Endothelial cell of umbilical vein (primary cell): ENCODE measurements at regions not wholly inside any gene's neighbourhood (a gene's known extent, or its start where the extent isn't known, plus 50 kb on each side); places are given as distances from the start of the nearest gene placed in this dataset.

ENCODE experiments used
- BruUV-seq: library from RNA; stranded (reverse); fragments of 400-500 nt; replicated peaks from 2 replicates; lab custom pipeline; 2021; lab: Mats Ljungman, UMichigan
- CTCF ChIA-PET: fragments of 300-600, 350-600 bp; sonication (Branson Sonifier 250); formaldehyde crosslinking; loops from one replicate; lab custom pipeline; 2021; ENCODE audit warnings: antibody characterized with exemption, inconsistent platforms; lab: Charles Lee
- POLR2A ChIA-PET: fragments of 300-600, 350-600 bp; sonication (Branson Sonifier 250); formaldehyde crosslinking; loops from one replicate; lab custom pipeline; 2021; ENCODE audit warnings: antibody characterized with exemption, inconsistent platforms; lab: Charles Lee
- DNase-seq: peaks from one replicate; pipeline ENCODE4 v3.0.0-alpha.2; 2011; ENCODE audit warnings: low read depth, low spot score
- FAIRE-seq: peaks from 2 replicates; lab custom pipeline; 2011; peaks lifted over from hg19 to GRCh38; lab: Jason Lieb, UNC
- H2AFZ ChIP-seq: 2 replicates; pipeline ENCODE4 v1.6.0; 2012; ENCODE audit warnings: low read depth, low read length, control low read depth, inconsistent platforms
- H3K27ac ChIP-seq: 2 replicates; pipeline ENCODE4 v1.5.1; 2011; ENCODE audit warnings: low read depth, mild to moderate bottlenecking, control low read depth, low read length, moderate library complexity; ENCODE audit not compliant: insufficient read depth
- H3K27me3 ChIP-seq, 2 experiments: 2 replicates each; pipeline versions ENCODE4 v1.6.0 to v1.6.1; 2011; ENCODE audit warnings: low read length in 2 of 2, mixed read lengths in 1 of 2; ENCODE audit not compliant: control insufficient read depth in 2 of 2, insufficient read depth in 2 of 2
- H3K36me3 ChIP-seq, 2 experiments: 2 replicates in 1 of 2; 3 replicates in 1 of 2; pipeline ENCODE4 v1.5.1; 2011; ENCODE audit warnings: low read length in 2 of 2, mild to moderate bottlenecking in 1 of 2, moderate library complexity in 1 of 2; ENCODE audit not compliant: control insufficient read depth in 2 of 2, insufficient read depth in 2 of 2; ENCODE audit errors: extremely low read depth in 1 of 2
- H3K4me1 ChIP-seq: 3 replicates; pipeline ENCODE4 v1.5.1; 2011; ENCODE audit warnings: mild to moderate bottlenecking, low read length; ENCODE audit not compliant: control insufficient read depth, insufficient read depth; ENCODE audit errors: extremely low read depth
- H3K4me2 ChIP-seq: 2 replicates; pipeline ENCODE4 v1.6.1; 2011; ENCODE audit warnings: low read length, control low read depth, mixed read lengths; ENCODE audit not compliant: insufficient read depth
- H3K4me3 ChIP-seq, 3 experiments: fragments of 200-600 bp in 1 of 3; sonication (generic), shearing (Covaris generic) in 1 of 3; replicated peaks in 1 of 3; 2 replicates each; pipeline ENCODE4 v1.5.1; 2011 to 2016; ENCODE audit warnings: control low read depth in 3 of 3, low read length in 3 of 3, mild to moderate bottlenecking in 2 of 3, inconsistent platforms in 1 of 3, low read depth in 1 of 3, moderate library complexity in 1 of 3; ENCODE audit not compliant: insufficient read depth in 1 of 3
- H3K79me2 ChIP-seq: 2 replicates; pipeline ENCODE4 v1.6.0; 2012; ENCODE audit warnings: low read length, inconsistent platforms; ENCODE audit not compliant: control insufficient read depth, insufficient read depth
- H3K9ac ChIP-seq: replicated peaks from 2 replicates; pipeline ENCODE3; 2011; ENCODE audit warnings: low read length, control low read depth; ENCODE audit not compliant: insufficient read depth; ENCODE audit errors: extremely low read depth
- H3K9me1 ChIP-seq: replicated peaks from 3 replicates; pipeline ENCODE4 v1.6.0; 2011; ENCODE audit warnings: mild to moderate bottlenecking, low read length; ENCODE audit not compliant: control insufficient read depth, insufficient read depth; ENCODE audit errors: extremely low read depth
- H3K9me3 ChIP-seq: replicated peaks from 2 replicates; pipeline ENCODE4 v1.5.1; 2012; ENCODE audit warnings: low read length, inconsistent platforms; ENCODE audit not compliant: control insufficient read depth, insufficient read depth
- H4K20me1 ChIP-seq: replicated peaks from 2 replicates; pipeline ENCODE3; 2011; ENCODE audit warnings: mild to moderate bottlenecking, low read length; ENCODE audit not compliant: control insufficient read depth, insufficient read depth; ENCODE audit errors: extremely low read depth
- EZH2 ChIP-seq: IDR thresholded peaks from 2 replicates; pipeline ENCODE4 v1.6.1; 2012; ENCODE audit warnings: borderline replicate concordance, low read depth, mild to moderate bottlenecking, moderate library complexity, low read length, inconsistent platforms; ENCODE audit not compliant: severe bottlenecking
- FOS ChIP-seq: IDR thresholded peaks from 2 replicates; pipeline ENCODE4 v1.6.1; 2011; ENCODE audit warnings: mild to moderate bottlenecking, low read length, moderate library complexity, borderline replicate concordance; ENCODE audit not compliant: insufficient read depth
- GATA2 ChIP-seq: IDR thresholded peaks from 2 replicates; pipeline ENCODE4 v1.7.0; 2011; ENCODE audit warnings: low read depth, mild to moderate bottlenecking, moderate library complexity, mixed read lengths, low read length; ENCODE audit not compliant: insufficient read length, insufficient read depth
- JUN ChIP-seq: IDR thresholded peaks from 2 replicates; pipeline ENCODE4 v1.6.1; 2011; ENCODE audit warnings: borderline replicate concordance, low read depth; ENCODE audit not compliant: insufficient read length, insufficient read depth
- MYC ChIP-seq: IDR thresholded peaks from one replicate; pipeline ENCODE4 v1.6.1; 2011; ENCODE audit warnings: mild to moderate bottlenecking, low read depth, low read length
- POLR2A ChIP-seq: IDR thresholded peaks from 2 replicates; pipeline ENCODE4 v1.6.1; 2012; ENCODE audit warnings: low read depth, mild to moderate bottlenecking, control low read depth, low read length
- POLR2AphosphoS5 ChIP-seq: IDR thresholded peaks from 2 replicates; pipeline ENCODE4 v1.6.1; 2012; ENCODE audit warnings: low read depth, mild to moderate bottlenecking, control low read depth, low read length, moderate library complexity; ENCODE audit not compliant: insufficient read depth
- dilution Hi-C: fragments of 300-500 bp; cut with MboI; formaldehyde crosslinking; loops from one replicate; pipeline ENCODE4 v1.15.0; 2019; ENCODE audit warnings: low sequenced_read_pairs; ENCODE audit not compliant: extremely low pct_ligation_motif_present
- intact Hi-C: fragments of 100-400 bp; cut with micrococcal nuclease; formaldehyde crosslinking; loops from one replicate; pipeline ENCODE4 v1.10.0; 2022
- TF ChIP-seq, protein P1 (sequence below): IDR thresholded peaks from 2 replicates; pipeline ENCODE4 v1.6.1; 2011; ENCODE audit not compliant: insufficient read depth, insufficient read length
- TF ChIP-seq, protein P2 (sequence below), 2 donors: IDR thresholded peaks; 1 replicate in 1 of 2; 2 replicates in 1 of 2; pipeline ENCODE4 v1.5.1; 2011; ENCODE audit warnings: low read length in 2 of 2, mild to moderate bottlenecking in 2 of 2, moderate library complexity in 2 of 2, control low read depth in 1 of 2, inconsistent platforms in 1 of 2, low read depth in 1 of 2; ENCODE audit not compliant: insufficient read depth in 1 of 2; ENCODE audit errors: extremely low read depth in 1 of 2

DNA sequence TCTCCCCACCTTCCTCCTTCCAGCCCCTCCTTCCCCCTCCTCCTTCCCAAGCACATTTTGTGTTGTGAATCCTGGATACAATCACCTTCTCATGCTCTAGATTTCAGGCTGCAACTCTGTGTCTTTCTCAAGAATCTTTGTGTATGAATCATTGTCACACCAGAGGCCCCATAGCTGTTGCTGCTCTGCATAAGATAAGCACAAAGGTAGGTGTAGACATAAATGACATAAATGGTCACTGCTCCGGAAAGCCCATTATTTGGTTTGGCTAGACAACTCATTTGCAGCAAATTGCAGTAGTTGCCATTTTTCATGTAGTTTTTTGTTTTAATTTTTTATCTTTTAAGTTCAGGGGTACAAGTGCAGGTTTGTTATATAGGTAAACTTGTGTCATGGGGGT lies 216.3 kb upstream of the NRP1 start:
- H3K4me1 ChIP-seq: no peaks in the 10 kb centered on the region
- no peaks in the 10 kb centered on the region for H3K79me2 ChIP-seq
- POLR2A ChIA-PET: no interaction called here
- H3K36me3 ChIP-seq: no peaks in the 10 kb centered on the region
- no peak overlapping the region for H3K4me2 ChIP-seq
- BruUV-seq: no TSS peak
- H3K4me3 ChIP-seq: no peak overlapping the region
- no peak overlapping the region for H2AFZ ChIP-seq
- no peak for FAIRE-seq
- H3K27ac ChIP-seq: no peak overlapping the region
- DNase-seq: peak; percentile 5
- intact Hi-C loops (no loop called here), dilution Hi-C loops (no loop called here)
- H4K20me1 ChIP-seq: no peaks in the 10 kb centered on the region
- TF ChIP-seq MYC (no peak), FOS (no peak), EZH2 (no peak), GATA2 (no peak), JUN (no peak), POLR2AphosphoS5 (no peak), POLR2A (no peak)
- TF ChIP-seq, protein P1, sequence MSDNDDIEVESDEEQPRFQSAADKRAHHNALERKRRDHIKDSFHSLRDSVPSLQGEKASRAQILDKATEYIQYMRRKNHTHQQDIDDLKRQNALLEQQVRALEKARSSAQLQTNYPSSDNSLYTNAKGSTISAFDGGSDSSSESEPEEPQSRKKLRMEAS: no peak
- TF ChIP-seq, protein P2, sequence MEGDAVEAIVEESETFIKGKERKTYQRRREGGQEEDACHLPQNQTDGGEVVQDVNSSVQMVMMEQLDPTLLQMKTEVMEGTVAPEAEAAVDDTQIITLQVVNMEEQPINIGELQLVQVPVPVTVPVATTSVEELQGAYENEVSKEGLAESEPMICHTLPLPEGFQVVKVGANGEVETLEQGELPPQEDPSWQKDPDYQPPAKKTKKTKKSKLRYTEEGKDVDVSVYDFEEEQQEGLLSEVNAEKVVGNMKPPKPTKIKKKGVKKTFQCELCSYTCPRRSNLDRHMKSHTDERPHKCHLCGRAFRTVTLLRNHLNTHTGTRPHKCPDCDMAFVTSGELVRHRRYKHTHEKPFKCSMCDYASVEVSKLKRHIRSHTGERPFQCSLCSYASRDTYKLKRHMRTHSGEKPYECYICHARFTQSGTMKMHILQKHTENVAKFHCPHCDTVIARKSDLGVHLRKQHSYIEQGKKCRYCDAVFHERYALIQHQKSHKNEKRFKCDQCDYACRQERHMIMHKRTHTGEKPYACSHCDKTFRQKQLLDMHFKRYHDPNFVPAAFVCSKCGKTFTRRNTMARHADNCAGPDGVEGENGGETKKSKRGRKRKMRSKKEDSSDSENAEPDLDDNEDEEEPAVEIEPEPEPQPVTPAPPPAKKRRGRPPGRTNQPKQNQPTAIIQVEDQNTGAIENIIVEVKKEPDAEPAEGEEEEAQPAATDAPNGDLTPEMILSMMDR (IDR thresholded peaks at IDR 0.05; ENCODE audit: extremely low read depth in 1 of 2, insufficient read depth in 1 of 2, low read depth in 1 of 2, low read length in 2 of 2): no peak
- no peak overlapping the region for H3K9ac ChIP-seq
- H3K9me3 ChIP-seq: no peaks in the 10 kb centered on the region
- no peaks in the 10 kb centered on the region for H3K9me1 ChIP-seq
- peaks cover 3 to 6% of the 10 kb centered on the region in 2 experiments for H3K27me3 ChIP-seq
- CTCF ChIA-PET: interaction anchor here (0.7 to 1.0 kb wide), 3 partner anchors 15 to 303 kb away, joined by 3 to 4 read pairs (median 3); no protein-coding TSS in a partner anchor
